IgD-negative memory B cell (primary cell): ENCODE measurements at regions not wholly inside any gene's neighbourhood (a gene's known extent, or its start where the extent isn't known, plus 50 kb on each side); places are given as distances from the start of the nearest gene placed in this dataset.
"Not testable (repeated sequence)": the region's sequence is repeated elsewhere in the genome, so short reads cannot be mapped to it uniquely, and the experiment has no call there.

Experiments
- H3K27ac Mint-ChIP-seq, 3 donors: one replicate each; pipeline ENCODE4 v1.8.0; 2020 to 2022; ENCODE audit warnings: mild to moderate bottlenecking in 3 of 3, mixed read lengths in 3 of 3, moderate library complexity in 1 of 3
- H3K27me3 Mint-ChIP-seq: one replicate; pipeline ENCODE4 v1.8.0; 2021; ENCODE audit warnings: mixed read lengths
- H3K36me3 Mint-ChIP-seq: one replicate; pipeline ENCODE4 v1.8.0; 2020; ENCODE audit warnings: mild to moderate bottlenecking, mixed read lengths
- H3K4me1 Mint-ChIP-seq, 3 donors: one replicate each; pipeline ENCODE4 v1.8.0; 2020 to 2022; ENCODE audit warnings: mixed read lengths in 3 of 3, mild to moderate bottlenecking in 1 of 3
- H3K4me3 Mint-ChIP-seq, 4 donors: one replicate each; pipeline ENCODE4 v1.8.0; 2020 to 2022; ENCODE audit warnings: mild to moderate bottlenecking in 4 of 4, mixed read lengths in 4 of 4, moderate library complexity in 3 of 4
- H3K9me3 Mint-ChIP-seq, 3 donors: one replicate each; pipeline ENCODE4 v1.8.0; 2020 to 2021; ENCODE audit warnings: mixed read lengths in 3 of 3, mild to moderate bottlenecking in 1 of 3

DNA sequence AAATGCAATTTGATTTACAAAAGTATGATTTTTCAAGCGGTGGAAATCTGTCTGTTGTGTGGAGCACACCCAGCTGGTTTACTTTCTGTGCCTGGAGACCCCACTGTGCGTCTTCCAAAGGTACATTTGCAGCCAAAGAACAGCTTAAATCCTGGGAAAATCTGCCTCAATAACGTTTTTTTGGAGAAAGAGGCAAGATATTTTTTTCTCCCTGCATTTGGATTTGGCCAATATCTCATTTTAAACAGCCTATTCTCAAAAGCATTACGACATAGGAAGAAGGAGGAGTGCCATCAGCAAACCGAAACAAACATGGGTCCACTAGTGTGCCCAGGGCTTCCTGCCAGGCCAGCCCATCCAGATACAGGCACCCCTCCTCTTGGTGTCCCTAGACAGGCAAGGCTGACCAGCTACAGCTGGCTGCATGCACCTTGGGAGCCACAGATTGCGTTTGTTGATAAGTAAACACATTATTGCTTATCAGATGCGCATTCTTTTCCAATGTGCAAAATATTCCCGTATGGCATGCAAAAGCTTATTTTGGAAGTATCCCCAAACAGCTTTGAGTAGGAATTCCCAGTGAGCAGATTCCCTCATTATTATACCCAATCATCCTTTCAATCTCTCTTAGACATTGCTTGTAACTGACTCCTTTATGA, 184.5 kb upstream of the MARCKS start:
- H3K36me3 Mint-ChIP-seq = peaks cover 2% of the 10 kb centered on the region
- no peaks in the 10 kb centered on the region for H3K27me3 Mint-ChIP-seq
- H3K4me3 Mint-ChIP-seq = no peak overlapping the region
- H3K4me1 Mint-ChIP-seq = peaks cover 7 to 13% (median 8%) of the 10 kb centered on the region in 3 donors
- H3K9me3 Mint-ChIP-seq = no peaks in the 10 kb centered on the region
- H3K27ac Mint-ChIP-seq = no peak overlapping the region

DNA sequence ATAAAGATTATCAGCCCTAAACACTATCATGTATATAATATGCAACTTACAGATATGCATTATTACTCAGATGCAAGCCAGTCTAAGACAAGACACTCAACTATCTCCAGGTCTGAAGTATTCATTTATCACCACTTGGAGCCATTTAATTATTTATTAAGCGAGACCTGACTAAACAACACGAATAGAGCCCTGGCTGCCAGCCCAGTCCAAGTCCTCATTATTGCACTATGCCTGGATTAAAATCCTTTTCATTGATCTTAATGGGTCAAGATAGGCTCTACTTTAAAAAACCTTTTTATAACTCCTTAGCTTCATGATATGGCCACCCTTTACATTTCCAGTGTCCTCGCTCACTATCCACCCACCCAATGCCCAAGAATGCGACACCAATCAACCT, 183.1 kb upstream of the MARCKS start:
- H3K36me3 Mint-ChIP-seq = peaks cover 3% of the 10 kb centered on the region
- no peaks in the 10 kb centered on the region for H3K27me3 Mint-ChIP-seq
- no peaks in the 10 kb centered on the region for H3K9me3 Mint-ChIP-seq
- no peak overlapping the region for H3K4me3 Mint-ChIP-seq
- H3K4me1 Mint-ChIP-seq = peaks cover 7 to 12% (median 7%) of the 10 kb centered on the region in 3 donors
- no peak overlapping the region for H3K27ac Mint-ChIP-seq

DNA sequence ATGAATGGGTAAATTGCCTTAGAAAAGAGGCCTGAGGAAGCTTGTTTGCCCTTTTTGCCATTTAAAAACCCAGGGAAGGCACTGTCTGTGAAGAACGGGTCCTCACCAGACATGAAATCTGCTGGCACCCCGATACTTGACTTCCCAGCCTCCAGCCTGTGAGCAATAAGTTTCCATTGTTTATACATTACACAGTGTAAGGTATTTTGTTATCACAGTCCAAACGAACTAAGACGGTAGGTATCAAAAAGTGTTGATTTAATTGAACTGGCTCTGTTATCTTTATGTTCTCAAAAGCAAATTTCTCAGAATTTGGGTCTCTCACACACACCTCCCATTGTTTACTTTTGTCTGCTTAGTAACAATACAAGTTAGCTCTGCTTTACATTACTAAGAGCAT, 181.1 kb upstream of the MARCKS start:
- Mint-ChIP-seq H3K4me1 (peaks cover 10 to 19% (median 12%) of the 10 kb centered on the region in 3 donors), H3K27ac (no peak overlapping the region)

DNA sequence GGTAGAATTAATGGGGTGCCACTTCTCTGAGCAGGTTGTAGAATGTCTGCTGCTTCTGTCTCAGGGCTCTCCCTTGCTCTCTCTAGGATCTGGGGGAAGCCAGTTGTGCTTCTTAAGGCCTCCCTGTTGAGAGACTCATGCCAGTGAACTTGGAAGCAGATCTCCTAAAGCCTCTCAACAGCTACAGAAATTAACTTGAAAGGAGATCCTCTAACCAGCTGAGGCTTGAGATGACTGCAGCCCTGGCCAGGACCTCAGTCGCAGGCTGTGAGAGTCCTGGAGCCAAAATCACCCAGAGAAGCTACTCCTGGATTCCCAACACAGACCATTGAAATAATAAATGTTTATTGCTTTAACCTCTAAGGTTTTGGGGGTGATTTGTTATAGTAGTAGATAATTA, 180.2 kb upstream of the MARCKS start:
- no peak overlapping the region for H3K4me3 Mint-ChIP-seq
- peak overlapping the region in 1 of 3 donors; percentile 39 for H3K27ac Mint-ChIP-seq
- peaks cover 3% of the 10 kb centered on the region for H3K36me3 Mint-ChIP-seq
- no peaks in the 10 kb centered on the region for H3K27me3 Mint-ChIP-seq
- H3K4me1 Mint-ChIP-seq = peaks cover 13 to 19% (median 16%) of the 10 kb centered on the region in 3 donors
- H3K9me3 Mint-ChIP-seq = no peaks in the 10 kb centered on the region

More for the DNA sequence above, 181.1 kb upstream of the MARCKS start:
- H3K36me3 Mint-ChIP-seq = peaks cover 3% of the 10 kb centered on the region
- no peaks in the 10 kb centered on the region for H3K27me3 Mint-ChIP-seq
- H3K4me3 Mint-ChIP-seq = no peak overlapping the region
- H3K9me3 Mint-ChIP-seq = no peaks in the 10 kb centered on the region

DNA sequence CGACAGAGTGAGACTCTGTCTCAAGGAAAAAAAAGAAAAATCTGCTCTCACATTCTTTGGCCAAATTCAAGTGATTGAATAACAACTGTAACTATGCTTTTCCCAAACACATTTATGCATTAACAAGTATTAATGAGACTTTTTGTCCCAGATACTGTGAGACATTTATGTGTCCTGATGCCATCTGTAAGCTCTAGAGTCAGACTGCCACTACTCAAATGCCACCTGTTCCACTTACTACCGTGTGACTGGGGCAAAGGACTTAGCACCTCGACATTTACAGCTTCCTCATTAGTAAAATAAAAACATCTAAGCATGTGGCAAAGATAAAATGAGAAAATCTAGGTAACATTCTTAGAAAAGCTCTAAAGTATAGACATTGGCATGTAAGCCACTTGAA, 178.1 kb upstream of the MARCKS start:
- Mint-ChIP-seq H3K27ac (no peak overlapping the region), H3K27me3 (no peaks in the 10 kb centered on the region), H3K4me1 (peaks cover 18 to 21% (median 18%) of the 10 kb centered on the region in 3 donors), H3K9me3 (no peaks in the 10 kb centered on the region), H3K36me3 (peaks cover 5% of the 10 kb centered on the region), H3K4me3 (no peak overlapping the region)

DNA sequence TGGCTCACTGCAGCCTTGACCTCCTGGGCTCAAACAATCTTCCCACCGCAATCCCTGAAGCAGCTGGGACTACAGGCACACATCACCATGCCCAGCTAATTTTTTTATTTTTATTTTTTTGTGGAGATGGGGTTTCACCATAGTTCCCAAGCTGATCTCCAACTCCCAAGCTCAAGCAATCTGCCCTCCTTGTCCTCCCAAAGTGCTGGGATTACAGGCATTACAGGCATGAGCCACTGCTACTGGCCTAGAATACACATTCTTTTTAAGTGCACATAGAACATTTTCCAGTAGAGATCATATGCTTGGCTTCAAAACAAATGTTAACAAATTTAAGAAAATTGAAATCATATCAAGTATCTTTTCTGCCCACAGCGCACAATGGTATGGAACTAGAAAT, 176.8 kb upstream of the MARCKS start:
- Mint-ChIP-seq H3K9me3 (no peaks in the 10 kb centered on the region), H3K4me1 (peaks cover 18 to 31% (median 23%) of the 10 kb centered on the region in 3 donors), H3K27ac (peak overlapping the region in 1 of 3 donors; percentile 69), H3K36me3 (peaks cover 5% of the 10 kb centered on the region), H3K27me3 (no peaks in the 10 kb centered on the region), H3K4me3 (no peak overlapping the region)

DNA sequence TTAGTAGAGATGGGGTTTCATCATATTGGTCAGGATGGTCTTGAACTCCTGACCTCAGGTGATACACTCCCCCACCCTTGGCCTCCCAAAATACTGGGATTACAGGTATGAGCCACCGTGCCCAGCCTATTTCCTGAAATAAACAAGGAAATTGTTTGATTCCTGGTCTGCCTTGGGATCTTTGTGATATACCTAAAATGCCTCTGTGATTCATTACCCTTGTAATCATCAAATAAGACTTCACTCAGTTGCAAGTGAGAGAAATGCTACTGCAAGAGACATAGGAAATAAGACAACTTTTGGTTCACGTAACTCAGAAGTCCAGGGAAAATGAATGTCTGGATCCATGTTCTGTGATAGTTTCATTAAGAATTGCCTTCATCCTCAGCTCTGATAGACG, 173.2 kb upstream of the MARCKS start:
- Mint-ChIP-seq H3K27me3 (no peaks in the 10 kb centered on the region), H3K9me3 (no peaks in the 10 kb centered on the region), H3K4me3 (peak overlapping the region in 1 of 4 donors; percentile 56), H3K27ac (no peak overlapping the region), H3K4me1 (peaks cover 18 to 40% (median 28%) of the 10 kb centered on the region in 3 donors), H3K36me3 (peaks cover 3% of the 10 kb centered on the region)

DNA sequence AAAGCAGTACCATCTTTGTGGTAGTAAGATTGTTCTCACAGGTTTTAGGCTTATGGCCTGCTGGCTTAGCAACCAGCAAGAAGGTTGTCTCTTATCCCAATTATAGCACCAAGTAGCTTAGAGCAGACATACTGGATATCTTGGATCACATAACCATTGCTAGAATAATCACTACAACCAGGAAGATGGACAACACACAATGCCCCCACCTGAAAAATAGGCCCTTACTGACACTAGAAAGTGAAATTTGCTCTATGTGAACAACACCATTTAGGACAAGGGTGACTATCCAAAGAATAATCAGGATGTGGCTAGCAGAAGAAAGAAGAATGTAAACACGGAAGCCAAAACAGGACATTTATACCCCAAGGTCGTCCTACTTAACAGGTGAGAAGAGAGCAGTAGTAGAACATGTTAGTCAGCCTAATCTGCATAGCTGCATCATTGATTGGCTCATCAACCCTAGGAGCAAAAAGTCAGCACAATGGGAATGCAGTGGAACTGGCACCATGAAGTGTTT, 172.7 kb upstream of the MARCKS start:
- H3K27me3 Mint-ChIP-seq = no peaks in the 10 kb centered on the region
- H3K4me3 Mint-ChIP-seq = peak overlapping the region in 1 of 4 donors; percentile 2
- peaks cover 3% of the 10 kb centered on the region for H3K36me3 Mint-ChIP-seq
- H3K9me3 Mint-ChIP-seq = no peaks in the 10 kb centered on the region
- no peak overlapping the region for H3K27ac Mint-ChIP-seq
- H3K4me1 Mint-ChIP-seq = peaks cover 18 to 38% (median 26%) of the 10 kb centered on the region in 3 donors

DNA sequence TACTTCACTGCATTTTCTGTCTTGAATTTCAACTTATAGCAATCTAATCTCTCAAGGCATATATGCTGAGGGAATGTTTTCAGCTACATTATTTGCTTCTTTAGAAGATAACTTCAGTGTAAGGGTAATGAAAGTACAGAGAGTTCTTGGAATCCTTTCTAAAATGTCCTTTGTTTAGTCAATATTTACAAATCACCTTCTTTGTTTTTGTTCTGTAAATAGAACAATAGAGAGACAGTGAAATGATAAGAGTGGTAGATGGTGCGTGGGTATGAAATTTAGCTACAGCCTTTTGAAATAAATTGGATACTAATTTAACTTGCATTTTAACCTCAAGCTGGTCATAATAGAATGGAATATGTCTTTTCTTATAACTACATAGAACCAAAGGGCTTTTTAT, 171.1 kb upstream of the MARCKS start:
- H3K36me3 Mint-ChIP-seq = peaks cover 3% of the 10 kb centered on the region
- peaks cover 20 to 32% (median 29%) of the 10 kb centered on the region in 3 donors for H3K4me1 Mint-ChIP-seq
- no peaks in the 10 kb centered on the region for H3K9me3 Mint-ChIP-seq
- no peaks in the 10 kb centered on the region for H3K27me3 Mint-ChIP-seq
- H3K27ac Mint-ChIP-seq = no peak overlapping the region
- no peak overlapping the region for H3K4me3 Mint-ChIP-seq

DNA sequence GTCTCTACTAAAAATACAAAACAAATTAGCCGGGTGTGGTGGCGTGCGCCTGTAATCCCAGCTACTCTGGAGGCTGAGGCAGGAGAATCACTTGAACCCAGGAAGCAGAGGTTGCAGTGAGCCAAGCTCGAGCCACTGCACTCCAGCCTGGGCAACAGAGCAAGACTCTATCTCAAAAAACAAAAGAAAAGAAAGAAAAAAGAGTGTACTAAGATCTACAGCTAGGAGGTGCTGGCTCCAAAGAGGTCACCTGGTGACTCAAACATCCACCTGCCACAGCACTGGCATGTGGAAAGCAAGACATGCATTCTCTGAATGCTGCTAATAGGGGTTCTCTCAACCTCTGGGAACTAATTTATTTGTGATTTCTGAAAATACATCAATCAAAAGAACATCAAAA, 167.5 kb upstream of the MARCKS start:
- not testable (repeated sequence) for H3K27ac Mint-ChIP-seq, H3K4me3 Mint-ChIP-seq, H3K36me3 Mint-ChIP-seq, H3K9me3 Mint-ChIP-seq, H3K27me3 Mint-ChIP-seq
- peaks cover 5 to 16% (median 16%) of the 10 kb centered on the region in 3 donors for H3K4me1 Mint-ChIP-seq

DNA sequence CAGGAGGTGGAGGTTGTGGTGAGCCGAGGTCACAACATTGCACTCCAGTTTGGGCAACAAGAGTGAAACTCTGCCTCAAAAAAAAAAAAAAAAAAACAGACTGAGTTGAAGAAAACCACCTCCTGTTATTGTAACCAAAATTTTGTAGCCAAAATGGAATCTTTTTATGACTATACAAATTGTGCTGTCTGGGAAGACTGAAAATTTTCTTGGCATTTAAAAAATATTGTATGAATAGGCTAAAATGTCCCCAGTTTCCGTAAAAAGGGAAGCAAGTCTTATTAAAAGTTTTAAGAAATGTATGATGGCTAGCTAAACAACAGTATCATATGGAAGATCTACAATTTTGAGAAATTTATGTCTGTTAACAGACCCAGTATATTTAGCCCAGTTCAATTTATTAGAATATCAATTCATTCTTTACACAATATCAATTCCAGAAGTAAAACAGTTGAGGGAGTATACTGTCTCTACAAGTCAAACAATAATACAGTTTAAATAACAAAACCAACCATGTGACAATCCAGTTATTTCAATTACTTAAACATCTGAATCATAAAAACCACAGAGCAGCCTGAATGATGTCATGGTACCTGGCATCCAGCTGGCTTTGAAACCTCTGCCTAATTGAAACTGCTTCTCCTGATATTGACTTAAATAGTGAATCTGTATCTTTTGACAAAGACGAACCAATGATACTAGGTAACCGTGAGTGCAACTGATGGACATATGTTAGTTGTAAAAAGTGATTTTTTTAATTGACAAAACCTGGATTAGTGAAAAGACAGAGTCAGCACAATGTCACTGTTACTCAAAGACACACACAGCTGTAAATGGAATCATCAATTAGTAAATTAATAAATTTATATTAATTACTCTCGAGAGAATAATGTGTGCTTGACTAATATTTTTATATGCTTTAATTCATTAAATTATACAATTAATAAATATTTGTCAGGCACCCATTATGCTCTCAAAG, 166.6 kb upstream of the MARCKS start:
- no peak overlapping the region for H3K27ac Mint-ChIP-seq
- H3K36me3 Mint-ChIP-seq = no peaks in the 10 kb centered on the region
- H3K27me3 Mint-ChIP-seq = no peaks in the 10 kb centered on the region
- H3K4me1 Mint-ChIP-seq = peaks cover 5 to 15% (median 12%) of the 10 kb centered on the region in 3 donors
- peaks cover 0 to 1% (median 0%) of the 10 kb centered on the region in 3 donors for H3K9me3 Mint-ChIP-seq
- peak overlapping the region in 1 of 4 donors; percentile 42 for H3K4me3 Mint-ChIP-seq

DNA sequence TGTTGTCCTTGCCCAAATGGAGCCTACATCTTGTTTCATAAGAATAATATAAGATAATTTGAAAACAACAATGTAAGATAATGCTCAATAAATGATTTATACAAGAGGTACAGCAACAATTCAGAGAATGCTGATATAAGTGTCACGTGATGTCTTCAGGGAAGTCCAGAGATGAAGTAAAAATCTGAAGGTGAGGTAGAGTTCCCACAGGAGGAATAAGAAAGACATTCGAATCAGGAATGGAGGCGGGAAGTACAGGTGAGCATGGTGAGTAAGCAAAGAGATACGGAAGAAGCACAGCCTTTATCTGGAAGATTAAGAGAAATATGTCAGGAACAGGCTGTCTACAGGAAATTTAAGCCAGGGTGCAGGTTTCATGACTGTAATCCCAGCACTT, 165.9 kb upstream of the MARCKS start:
- Mint-ChIP-seq H3K9me3 (peaks cover 0 to 1% (median 0%) of the 10 kb centered on the region in 3 donors), H3K27me3 (no peaks in the 10 kb centered on the region), H3K4me1 (peaks cover 5 to 15% (median 12%) of the 10 kb centered on the region in 3 donors), H3K4me3 (no peak overlapping the region), H3K36me3 (no peaks in the 10 kb centered on the region), H3K27ac (no peak overlapping the region)

DNA sequence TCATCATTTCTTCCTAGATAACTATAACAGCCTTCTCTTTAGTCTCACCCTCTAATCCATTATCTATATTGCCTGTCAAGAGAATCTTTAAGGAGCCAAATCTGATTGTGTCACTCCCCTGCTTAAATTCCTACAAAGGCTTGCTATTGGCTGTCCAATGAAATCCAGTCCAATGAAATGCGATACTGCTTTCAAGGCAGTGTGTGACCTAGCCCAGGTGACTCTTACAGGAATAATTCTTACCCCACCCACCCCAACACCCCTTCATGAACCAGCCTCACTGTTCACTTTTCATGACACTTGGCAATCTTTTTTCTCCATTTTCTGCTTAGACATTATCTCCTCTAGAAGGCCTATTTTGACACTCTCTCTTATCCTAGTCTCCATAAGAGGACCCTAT, 163.3 kb upstream of the MARCKS start:
- H3K9me3 Mint-ChIP-seq = peaks cover 0 to 1% (median 0%) of the 10 kb centered on the region in 3 donors
- no peaks in the 10 kb centered on the region for H3K27me3 Mint-ChIP-seq
- no peak overlapping the region for H3K4me3 Mint-ChIP-seq
- H3K36me3 Mint-ChIP-seq = no peaks in the 10 kb centered on the region
- H3K27ac Mint-ChIP-seq = no peak overlapping the region
- H3K4me1 Mint-ChIP-seq = peaks cover 7 to 14% (median 9%) of the 10 kb centered on the region in 3 donors

DNA sequence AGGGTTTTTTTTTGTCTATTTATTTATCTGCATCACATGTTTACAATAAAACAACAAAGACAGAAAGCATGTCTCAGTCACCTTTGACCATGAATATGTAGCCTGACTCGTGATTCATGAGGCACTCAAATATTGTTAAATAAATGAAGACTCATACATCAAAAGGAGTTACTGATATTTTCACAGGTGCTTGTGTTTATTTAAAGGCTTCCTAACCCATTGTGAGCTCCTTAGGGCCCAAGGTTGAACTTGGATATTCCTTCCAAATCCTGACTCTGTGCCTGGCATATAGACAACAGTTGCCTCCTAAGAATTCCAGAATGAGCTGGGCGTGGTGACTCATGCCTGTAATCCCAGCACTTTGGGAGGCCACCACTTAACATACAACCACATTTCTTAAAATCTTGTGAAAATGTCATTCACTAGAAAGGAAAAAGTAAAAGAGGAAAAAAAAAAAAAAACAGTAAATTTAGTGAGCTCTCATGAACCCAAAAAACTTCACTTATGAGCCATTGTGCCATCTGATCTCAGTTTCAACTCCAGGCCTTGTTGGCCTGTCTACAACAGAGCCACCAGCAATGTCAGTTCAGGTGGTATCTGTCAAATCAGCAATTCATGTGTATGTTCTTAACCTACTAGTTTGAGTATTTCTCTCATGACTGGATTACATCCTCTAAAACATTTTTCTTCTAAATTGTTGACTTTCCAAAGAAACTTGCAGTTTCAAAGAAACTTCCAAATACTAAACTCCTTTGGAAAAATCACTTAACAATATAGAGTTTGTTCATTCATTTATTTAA, 162.7 kb upstream of the MARCKS start:
- no peaks in the 10 kb centered on the region for H3K27me3 Mint-ChIP-seq
- peaks cover 7 to 14% (median 9%) of the 10 kb centered on the region in 3 donors for H3K4me1 Mint-ChIP-seq
- no peak overlapping the region for H3K27ac Mint-ChIP-seq
- no peak overlapping the region for H3K4me3 Mint-ChIP-seq
- no peaks in the 10 kb centered on the region for H3K36me3 Mint-ChIP-seq
- H3K9me3 Mint-ChIP-seq = peaks cover 0 to 1% (median 0%) of the 10 kb centered on the region in 3 donors
